ENCODE measurements at regions not wholly inside any gene's neighbourhood (a gene's known extent, or its start where the extent isn't known, plus 50 kb on each side); places are given as distances from the start of the nearest gene placed in this dataset.
A peak's percentile ranks its signal among the peaks of the same experiment; 100 is the strongest.
"Not testable (repeated sequence)": the region's sequence is repeated elsewhere in the genome, so short reads cannot be mapped to it uniquely, and the experiment has no call there.

DNA sequence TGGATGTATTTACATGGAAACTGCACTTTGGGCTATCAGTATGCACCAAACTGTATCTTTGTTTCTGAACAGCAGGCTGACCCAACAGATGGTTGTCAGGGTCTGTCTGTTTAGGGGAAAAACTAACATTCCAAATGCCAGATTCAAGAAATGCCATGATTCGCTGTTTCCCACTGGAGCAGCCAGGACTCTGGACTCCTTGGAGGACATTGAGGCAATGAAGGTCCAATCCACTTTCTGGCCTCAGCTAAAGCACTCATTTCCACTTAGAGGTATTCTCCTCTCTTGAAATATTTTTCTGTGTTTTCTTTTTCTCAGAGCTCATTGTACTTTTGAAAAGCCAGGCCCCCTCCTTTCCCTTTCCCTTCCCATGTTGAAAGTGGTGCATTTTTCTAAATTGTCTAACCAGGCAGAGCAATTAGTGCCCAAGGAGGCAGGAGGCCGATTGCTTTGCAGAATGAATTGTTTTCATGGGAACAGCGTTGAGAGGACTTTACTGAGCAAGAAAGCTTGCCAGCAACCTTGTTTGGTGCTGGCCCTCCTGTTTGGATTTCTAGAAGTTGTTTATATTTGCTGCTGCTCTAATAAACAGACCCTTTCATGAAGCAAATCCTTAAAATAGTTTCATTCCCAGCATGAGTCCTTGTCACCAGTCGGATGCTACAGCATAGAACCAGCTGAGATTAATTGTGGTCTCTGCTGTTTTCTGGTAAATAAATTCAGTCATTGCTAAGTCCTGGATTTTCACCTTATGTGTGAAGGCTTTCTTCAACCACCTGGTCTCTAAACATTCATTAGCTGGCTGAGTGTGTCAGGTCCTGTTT is 132.8 kb upstream of the TAF11L2 start:
- no peak for DNase-seq (ENCODE audit: low spot score)

DNA sequence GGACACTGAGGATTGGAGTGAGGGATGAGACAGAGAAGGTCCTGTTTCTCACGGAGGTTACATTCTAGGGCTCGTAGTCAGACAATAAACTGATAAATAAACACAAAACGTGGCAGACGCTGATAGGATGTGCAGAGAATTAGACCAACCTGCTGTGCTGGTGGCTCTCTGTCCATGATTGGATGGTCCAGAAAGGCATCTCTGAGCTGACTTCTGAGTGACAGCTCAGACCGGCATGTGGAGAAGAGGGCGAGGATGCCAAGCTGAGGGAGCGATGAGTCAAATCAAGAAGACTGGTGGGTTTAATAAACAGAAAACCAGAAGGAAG is 132.3 kb upstream of the TAF11L2 start:
- no peak for DNase-seq (ENCODE audit: low spot score)

DNA sequence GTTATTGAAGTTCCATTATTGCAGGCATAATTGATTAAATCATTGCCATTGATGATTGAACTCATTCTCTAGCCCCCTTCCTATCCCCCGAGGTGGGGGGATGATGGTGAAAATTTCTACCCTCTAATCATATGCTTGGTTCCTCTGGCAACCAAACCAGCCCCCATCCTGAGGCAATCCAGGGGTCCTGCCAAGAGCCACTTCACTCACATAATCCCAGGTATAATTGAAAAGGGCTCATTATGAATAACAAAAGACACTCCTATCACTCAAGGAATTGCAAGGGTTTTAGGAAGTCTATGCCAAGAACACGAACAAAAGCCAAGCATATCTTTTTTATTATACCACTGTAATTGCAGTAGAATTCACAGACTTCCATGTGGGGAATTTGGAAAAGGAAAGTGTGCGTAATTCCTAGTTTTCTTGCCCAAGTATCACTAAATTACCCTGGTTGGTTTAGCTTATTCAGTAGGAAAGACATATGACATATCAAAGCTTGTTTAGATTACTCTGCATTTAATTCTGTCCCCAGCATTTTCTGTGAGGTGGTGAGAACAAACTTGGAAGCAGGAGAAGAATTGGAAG is 130.7 kb upstream of the TAF11L2 start:
- DNase-seq (ENCODE audit: low spot score): no peak

DNA sequence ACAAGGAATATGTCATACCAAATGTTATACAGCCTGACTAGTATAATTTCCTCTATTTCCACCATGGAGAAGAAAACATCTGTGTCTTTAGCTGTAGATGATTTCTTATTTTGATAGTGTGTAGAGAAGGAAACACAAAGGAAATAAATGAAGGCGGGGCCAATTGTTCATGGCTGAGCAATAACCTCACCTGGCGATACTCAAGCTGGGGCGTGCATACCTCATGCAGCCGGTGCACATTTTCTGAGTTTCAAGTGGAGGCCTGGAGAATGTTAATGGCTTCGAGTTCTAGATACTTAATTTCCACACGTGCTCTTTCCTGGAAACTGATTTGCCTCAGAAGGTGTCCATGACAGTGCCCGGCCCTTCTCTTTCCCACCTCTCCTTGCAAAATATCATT is 127.4 kb upstream of the TAF11L2 start:
- no peak for DNase-seq (ENCODE audit: low spot score)

DNA sequence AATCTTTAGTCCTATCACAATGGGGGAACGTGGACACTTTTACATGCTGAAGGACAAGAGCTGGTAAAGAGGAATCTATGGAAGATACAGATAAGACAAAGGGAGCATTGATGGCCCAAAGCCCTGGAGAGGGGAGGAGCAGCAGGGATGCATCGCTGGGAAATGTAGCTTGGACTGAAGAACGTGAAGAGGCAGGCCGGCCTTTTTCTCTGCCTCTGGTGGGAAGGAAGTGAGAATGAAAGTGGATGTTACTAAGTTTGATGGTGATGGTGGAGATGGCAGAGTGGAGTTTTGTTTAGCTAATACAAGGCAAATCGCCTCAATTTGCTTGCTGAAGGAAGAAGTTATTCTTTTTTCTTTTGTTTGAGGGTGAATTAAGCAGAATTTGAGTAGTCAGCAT is 124.6 kb upstream of the TAF11L2 start:
- no peak for DNase-seq (ENCODE audit: low spot score)

DNA sequence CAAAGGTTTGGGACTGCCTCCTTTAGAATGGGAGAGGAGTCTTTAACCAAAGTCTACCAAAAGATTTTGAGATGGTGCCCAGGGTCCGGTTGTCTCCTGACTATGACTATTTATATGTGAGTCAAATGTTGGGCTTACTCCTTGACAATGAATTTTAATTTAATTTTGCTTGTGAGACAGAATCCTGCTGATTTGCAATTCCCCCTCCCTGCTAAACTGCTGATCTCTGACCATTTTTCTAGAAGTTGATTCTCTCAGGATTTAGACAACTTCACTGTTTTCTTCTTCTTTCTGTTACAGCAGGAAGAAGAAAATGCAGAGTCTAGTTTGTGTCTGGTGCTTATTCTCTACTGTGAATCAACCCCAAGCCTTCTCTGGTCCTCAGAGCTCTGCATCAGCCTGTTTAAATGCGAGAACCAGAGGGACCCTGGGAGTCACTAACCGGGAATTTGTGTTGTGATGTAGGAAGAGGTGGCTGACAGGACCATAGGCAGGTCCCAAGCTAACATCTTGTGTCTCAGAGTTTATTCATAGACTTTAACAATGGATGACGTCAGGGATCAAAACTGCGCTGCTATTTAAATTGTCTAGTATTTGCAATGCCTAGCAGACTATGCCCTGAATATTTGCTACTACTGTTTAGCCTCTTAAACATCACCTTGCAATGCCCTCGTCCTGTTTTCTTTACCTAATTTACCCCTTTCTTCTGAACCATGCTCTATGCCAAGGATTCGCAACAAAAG is 124.0 kb upstream of the TAF11L2 start:
- DNase-seq (ENCODE audit: low spot score): no peak

DNA sequence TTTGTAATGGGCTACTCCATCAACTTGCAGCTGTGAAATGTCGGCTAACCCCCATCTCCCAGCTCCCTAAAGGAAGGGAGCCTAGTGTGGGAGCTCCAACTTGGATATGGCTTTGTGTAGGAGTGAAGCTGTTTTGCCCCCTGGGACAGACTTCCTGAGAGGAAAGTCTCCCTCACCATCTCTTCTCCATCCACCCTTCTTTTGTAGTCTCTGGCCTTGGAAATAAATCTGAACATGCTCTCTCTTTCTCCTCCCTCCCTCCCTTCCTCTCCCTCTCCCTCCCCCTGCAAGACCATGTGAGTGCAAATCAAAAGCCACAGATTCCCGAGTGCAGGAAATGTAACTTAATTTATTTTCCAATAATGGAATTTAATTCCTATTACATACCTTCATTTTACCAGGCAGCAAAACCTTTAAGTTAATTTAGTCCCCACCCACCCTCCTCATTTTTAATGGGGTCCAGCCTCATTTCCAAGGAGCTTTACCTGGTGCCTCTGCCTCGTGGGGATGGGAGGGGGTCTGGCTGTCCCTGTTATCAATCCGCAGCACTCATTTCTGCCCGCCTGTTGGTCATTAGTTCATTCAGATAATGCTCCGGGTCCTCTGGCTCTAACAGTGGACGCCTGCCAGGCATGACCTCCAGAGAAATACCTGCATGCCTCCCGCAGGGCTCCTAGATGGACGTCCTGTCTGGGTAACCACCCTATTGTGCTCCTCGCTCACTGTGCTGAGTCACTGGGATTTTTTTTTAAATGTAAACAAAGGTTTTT is 122.9 kb upstream of the TAF11L2 start:
- DNase-seq (ENCODE audit: low spot score): peak; percentile 75

DNA sequence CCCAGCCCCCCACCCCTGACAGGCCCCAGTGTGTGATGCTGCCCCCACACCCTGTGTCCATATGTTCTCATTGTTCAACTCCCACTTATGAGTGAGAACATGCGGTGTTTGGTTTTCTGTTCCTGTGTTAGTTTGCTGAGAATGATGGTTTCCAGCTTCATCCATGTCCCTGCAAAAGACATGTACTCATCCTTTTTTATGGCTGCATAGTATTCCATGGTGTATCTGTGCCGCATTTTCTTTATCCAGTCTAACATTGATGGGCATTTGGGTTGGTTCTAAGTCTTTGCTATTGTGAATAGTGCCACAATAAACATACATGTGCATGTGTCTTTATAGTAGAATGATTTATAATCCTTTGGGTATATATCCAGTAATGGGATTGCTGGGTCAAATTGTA is 122.1 kb upstream of the TAF11L2 start:
- DNase-seq (ENCODE audit: low spot score): not testable (repeated sequence)

DNA sequence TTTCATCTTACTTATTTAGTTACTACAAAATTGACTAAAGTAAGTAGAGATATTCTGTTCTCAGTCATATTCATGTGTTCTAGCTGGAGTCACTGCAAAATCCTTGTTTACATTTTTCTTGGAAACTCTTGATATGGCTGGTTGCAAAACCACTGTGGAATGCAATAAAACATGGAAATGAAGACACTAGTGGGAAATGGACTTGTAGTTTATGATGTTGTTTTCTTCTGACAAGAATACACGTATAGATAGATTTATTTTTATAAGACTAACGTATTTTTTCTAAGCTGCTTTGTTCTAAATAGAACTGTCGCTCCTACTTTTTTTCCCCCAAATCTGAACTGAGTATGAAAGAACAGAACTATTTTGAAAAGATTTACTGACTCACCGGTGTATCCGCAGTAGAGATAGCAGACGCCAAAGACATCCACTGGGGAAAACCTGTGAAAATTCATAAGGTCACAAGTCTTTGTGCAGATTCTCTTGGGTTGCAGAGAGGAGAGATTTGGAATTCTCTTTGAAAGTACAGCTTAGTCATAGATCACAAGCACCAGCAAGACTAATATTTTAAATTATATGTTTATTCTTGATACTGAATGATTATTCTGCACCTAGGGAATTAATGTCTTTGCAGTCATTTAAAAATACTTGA is 119.6 kb upstream of the TAF11L2 start:
- peak; percentile 23 for DNase-seq (ENCODE audit: low spot score)

DNA sequence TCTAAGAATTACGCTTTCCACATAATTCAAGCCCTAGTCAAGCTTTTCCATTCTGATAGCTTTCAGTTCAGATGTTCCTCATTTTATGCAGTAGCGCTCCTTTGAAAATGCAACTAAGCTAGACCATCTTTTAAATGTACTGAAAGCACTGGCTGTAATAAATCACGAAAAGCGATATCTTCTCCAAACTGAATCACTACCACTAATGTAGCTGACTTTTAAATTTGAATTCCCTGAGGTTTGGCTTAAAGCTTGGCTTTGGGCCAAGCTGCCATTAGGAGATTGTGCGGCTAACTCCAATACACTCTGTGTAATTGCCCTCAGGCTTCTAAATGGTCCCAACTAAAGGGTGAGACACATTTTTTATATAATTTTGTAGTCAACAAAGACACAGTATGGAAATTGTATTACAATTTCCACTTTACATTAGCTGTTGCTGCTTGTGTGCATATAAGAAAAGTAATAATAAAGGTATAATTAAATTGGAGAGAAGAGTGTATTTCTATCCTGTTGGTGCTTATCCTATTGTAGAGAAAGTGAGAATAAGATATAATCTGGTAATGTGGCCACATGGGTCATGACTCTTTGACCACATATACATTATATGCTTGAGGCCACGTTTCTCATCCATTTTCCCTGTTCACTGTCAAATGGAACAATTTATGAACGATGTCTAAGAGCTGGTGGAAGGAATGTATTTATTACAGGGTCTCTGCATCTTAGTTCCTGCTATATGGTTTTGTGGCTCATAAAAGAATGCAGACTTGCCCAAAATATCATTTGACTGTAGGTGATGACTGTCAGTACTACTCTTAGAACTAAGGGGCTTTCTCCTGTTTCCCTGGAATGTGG is 118.7 kb upstream of the TAF11L2 start:
- peak; percentile 93 for DNase-seq (ENCODE audit: low spot score)

DNA sequence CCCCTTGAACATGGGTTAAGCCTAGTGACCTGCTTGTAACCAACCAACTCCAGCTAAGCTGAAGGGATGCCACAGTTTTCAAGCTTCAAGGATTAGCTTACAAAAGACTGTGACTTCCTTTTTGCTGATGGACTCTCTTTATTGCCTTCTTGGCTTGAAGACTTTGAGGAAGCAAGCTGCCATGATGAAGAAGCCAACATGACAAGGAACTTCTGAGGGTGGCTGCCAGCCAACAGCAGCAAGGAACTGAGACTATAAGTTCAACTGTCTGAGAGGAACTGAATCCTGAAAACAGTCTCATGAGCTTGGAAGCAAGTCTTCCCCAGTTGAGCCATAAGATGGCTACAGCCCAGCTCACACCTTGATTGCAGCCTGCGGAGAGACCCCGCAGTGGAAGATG is 116.1 kb upstream of the TAF11L2 start:
- no peak for DNase-seq (ENCODE audit: low spot score)

DNA sequence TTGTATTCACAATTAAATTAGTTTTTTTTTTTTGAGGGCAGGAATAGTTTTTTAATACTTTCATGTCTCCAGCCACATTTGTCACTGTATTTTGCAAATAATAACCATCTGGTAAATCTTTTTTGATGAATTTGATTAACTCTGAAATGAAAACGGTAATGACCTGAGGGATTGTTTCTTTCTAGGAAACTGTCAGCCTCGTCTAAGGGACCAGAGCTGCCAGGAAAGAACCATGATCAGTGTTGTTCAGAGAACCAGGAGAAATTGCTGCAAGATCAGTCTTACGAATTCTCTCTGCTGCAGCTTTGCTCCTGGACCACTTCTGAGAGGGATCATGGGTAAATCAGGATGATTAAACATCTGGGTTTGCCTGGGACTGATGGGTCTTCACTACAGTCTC is 114.5 kb upstream of the TAF11L2 start:
- DNase-seq (ENCODE audit: low spot score): peak; percentile 23

DNA sequence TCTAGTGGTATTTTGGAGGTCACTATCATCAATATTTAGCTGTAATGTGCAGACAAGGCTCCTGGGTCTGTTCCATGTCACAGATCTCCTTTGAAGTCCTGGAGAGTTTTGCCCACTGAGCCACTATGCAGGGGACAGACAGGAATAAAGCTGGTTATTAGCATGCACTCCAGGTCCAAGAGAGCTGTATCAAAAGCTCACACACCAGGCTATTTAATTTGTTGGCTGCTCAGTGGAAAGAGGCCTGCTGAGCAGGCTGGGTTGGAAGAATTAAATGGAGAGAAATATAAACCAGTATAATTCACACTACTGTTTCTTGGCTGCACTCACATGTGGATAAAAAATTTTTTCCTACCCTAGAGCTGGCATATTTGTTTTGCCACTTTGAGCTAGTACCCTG is 113.8 kb upstream of the TAF11L2 start:
- DNase-seq (ENCODE audit: low spot score): peak; percentile 46

DNA sequence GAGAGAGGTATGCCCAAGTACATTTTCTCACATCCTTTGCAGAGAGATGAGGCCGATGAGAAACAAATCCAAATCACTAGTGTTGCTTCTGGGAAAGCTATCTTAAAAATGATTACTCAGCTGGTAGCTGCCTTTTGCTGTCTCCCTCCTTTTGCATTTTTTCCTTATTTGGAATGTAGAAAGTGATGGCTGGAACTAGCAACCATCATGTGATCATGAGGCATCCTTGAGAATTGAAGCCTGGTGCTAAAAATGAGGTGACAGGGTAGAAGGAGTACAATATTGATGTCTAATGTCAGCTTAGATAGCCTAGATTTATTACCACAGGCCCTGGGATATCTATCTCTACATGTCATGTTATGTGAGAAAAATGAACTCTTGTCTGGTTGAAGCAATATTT is 109.3 kb upstream of the TAF11L2 start:
- DNase-seq (ENCODE audit: low spot score): no peak

DNA sequence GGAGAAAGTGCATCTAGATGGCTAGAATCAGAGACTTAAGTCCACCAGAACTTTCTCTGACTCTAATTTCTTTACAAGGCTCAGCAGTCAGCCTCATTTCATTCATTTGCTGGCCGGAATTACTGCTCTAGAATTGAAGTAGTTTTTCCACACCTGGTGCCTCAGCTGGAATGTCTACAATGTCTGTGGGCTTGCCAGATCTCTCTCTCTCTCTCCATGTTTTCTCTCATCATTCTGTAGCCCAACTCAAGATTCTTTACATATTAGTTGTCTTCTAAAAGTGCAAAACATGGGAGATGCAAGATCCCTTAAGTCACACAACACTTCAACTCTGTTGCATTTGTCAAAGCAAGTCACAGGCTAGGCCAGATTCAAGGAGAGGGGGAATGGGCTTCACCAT is 103.9 kb upstream of the TAF11L2 start:
- no peak for DNase-seq (ENCODE audit: low spot score)

DNA sequence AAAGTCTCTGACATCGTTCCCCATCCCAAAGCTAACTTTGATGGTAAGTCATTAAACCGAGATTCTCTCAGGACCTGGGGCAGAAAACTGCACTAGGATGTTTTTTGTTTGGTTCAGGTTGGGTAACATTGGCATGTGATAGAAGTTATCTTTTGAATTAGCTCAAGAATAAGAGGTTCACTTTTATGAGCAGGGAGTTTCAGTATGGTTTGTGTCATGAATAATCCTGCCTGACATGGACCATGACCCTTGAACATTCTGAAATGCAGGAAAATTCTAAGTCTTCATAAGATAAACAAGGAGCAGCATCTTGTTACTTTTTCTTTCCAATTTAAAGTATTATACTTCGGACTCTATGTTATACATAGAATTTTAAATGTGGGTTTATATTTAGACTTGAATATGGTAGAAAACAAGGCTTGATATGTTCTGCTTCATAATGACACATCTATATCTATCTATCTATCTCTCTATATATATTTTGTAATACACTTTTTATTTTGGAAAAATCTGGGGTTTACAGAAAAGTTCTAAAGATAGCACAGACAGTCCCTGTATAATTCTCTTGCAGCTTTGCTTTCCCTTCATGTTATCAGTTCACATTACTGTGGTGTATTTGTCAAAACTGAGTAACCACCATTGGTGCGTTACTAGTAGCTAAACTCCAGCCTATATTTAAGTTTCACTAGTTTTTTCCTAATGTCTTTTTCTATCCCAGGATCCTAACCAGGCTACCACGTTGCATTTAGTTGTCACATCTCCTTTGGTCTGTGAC is 102.7 kb upstream of the TAF11L2 start:
- DNase-seq (ENCODE audit: low spot score): no peak

DNA sequence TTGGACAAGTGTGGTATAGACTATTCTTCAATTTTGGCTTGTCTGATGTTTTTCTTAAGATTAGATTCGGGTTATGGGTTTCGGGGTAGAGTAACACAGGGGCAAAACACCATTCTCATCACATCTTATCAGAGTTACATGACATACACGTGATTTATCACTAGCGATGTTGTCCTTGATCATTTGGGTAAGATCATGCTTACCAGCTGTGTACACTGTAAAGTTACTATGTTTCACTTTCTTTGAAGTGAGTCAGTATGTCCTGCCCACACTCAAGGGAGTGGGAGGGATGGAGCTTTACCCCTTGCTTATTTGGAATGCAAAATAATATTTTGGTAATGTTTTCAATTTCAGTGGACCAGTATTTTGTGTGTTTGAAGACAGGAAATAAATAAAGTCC is 101.8 kb upstream of the TAF11L2 start:
- DNase-seq (ENCODE audit: low spot score): no peak

DNA sequence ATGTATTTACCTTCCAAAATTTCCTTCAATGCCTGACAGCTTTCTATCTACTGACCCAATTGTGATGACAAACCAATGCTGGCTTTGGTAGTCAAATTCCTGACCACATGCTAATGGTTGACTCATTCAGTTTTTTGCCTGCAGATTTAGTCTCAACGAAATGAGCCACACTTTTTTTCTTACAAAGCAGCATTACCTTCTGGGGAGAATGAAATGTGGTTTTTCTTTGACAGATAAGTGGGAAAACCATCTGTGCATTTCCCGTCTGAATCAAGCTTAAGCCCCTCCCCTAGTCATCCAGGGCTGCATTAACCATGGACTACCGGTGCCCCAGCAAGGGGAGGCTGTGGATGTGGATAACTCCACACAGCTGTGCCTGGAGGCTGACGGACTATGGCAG is 99.6 kb upstream of the TAF11L2 start:
- DNase-seq (ENCODE audit: low spot score): no peak

DNA sequence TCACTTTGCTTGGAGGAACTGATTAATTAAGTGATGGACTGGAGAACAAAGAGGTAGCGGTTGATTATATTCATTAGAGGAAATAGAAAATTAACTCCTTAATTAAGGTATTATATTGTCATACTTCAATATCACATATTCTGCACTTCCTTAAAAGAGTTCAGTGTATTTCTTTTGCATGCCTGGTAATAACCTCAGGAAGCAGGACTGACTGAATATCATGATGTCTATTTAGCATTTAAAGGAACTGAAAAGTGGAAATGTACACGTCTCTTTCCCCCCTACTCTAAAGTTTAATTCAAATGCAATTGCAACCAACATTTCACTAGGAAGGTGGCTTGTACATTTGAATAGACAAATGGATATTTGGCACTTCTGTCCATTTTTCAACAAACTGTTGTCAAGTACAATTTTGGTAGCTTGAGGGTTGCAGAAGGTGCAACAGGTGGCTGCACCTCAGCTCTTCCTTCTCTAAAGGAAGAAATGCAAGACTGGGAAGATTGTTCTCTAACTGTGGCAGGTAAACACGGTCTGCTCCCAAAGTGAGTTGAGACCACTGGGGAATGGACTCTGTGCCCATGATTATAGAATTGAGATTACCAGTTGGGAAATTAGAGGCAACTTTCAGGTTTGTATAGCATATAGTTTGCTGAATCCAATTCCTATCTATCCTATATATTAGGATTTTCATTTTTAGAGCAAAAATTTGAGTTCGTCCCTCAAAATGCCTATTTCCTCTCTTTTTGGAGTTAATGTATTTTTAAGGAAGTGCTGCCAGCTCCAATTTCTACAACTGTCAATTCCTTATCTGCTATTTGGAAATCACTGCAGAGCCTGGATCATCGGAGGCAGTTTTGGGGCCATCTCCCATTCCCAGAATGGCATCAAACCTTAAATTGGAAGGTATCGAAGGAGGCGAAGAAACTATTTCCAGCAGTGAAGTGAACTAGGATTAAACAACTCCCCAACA is 98.9 kb upstream of the TAF11L2 start:
- DNase-seq (ENCODE audit: low spot score): no peak

Measured in SK-N-DZ (cell line).